ENCODE measurements at regions not wholly inside any gene's neighbourhood (a gene's known extent, or its start where the extent isn't known, plus 50 kb on each side); places are given as distances from the start of the nearest gene placed in this dataset.
"Not testable (repeated sequence)": the region's sequence is repeated elsewhere in the genome, so short reads cannot be mapped to it uniquely, and the experiment has no call there.

GRCh38 chr18:34280000-34280399, 55.3 kb upstream of the NOL4 start:
- no peak for DNase-seq (ENCODE audit: extremely low read depth in 1 of 2, low read depth in 1 of 2)

DNA sequence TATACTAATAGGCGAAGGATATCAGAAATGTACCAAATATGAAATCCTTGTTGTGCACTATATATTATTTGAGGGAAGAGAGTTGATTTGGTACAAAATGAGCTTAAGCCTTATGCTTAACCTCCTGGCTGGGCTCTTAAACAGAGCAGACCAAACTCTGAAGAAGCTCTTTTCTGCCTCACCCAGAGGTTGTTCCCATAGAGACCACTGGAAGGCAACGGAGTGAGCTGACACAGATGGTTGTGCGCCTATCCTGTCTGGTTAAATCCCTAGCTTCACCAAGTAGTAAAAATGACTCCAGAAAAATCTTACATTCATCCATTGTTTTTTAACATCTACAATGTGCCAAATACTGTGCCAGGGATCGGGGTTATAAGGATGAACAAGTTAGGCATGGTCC, 55.9 kb upstream of the NOL4 start:
- DNase-seq (ENCODE audit: extremely low read depth in 1 of 2, low read depth in 1 of 2), result no peak

DNA sequence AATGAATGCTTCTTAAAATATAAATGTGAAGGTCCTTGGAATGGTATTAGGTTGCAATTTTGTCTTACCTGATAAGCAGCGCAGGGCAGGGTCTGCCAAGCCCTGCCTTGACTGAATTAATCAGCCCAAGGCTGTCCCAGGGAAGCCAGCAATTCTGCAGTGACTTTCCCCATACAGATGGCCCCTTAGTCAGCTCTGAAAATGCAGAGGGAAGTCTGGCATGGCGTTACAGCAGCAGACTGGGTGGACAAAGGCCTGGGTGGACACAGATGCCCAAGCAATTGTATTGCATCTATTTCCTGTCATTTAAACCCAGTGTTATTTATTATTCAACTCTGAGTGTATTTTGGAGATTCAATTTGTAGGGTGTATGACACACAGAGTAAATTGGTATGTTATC, 56.6 kb upstream of the NOL4 start:
- DNase-seq (ENCODE audit: extremely low read depth in 1 of 2, low read depth in 1 of 2), result no peak

GRCh38 chr18:34281722-34282121, 57.0 kb upstream of the NOL4 start:
- DNase-seq (ENCODE audit: extremely low read depth in 1 of 2, low read depth in 1 of 2), result no peak

GRCh38 chr18:34283506-34283905, 58.8 kb upstream of the NOL4 start:
- no peak for DNase-seq (ENCODE audit: extremely low read depth in 1 of 2, low read depth in 1 of 2)

GRCh38 chr18:34287825-34288224, 63.1 kb upstream of the NOL4 start:
- DNase-seq (ENCODE audit: extremely low read depth in 1 of 2, low read depth in 1 of 2), result no peak

DNA sequence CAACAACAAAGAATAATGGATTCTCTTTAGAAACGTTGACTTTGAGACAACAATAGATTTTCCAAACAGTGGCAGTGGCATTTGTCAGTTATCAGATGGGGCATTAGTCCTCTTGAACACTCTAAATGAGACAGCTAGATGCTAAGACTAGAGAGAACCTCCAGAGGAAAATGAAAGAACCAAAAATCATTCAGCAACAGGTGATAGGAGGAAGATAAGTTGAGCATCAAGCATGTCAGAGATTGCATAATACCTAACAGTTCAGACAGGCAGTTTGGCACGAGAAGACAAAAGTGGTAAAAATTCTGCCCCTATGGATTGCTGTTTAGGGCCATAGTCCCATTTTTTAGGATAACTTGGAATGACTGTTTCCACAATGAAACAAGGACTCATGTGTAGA, 67.9 kb upstream of the NOL4 start:
- no peak for DNase-seq (ENCODE audit: extremely low read depth in 1 of 2, low read depth in 1 of 2)

DNA sequence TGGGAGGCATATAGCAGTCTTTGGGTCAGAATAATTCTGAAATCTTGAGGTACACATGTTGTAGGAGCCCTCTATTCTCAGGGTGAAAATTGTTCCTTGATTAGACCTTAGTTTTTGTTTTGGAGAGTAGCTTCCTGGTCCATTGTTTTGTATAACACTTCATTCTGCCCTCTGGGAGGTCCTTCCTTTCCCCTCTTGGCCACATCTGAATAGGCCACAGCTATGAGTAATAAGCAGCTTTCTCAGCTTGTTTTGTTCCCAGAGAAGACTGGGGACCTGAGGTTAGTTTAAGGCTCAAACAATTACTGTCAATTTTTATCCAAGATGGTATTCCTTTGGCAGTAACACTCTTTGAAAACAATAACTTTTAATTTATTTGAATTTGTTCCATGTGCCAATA, 72.6 kb upstream of the NOL4 start:
- DNase-seq (ENCODE audit: extremely low read depth in 1 of 2, low read depth in 1 of 2), result no peak

DNA sequence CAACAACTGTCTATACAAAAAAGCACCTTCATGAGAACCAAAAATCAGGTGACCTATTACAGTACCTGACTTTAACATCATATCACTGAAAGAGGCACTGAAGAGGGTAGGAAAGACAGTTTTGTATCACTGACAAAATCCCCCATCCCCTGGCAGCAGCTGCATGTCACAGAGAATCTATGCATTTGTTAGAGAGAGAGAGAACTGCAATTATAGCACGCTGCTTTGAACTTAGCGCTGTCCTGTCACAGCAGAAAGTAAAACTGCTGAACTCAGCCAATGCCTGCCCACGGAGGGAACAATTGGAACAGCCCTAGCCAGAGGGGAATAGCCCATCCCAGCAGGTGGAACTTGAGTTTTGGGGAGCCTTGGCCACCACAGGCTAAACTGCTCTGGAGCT, 75.1 kb upstream of the NOL4 start:
- DNase-seq (ENCODE audit: extremely low read depth in 1 of 2, low read depth in 1 of 2), result no peak

DNA sequence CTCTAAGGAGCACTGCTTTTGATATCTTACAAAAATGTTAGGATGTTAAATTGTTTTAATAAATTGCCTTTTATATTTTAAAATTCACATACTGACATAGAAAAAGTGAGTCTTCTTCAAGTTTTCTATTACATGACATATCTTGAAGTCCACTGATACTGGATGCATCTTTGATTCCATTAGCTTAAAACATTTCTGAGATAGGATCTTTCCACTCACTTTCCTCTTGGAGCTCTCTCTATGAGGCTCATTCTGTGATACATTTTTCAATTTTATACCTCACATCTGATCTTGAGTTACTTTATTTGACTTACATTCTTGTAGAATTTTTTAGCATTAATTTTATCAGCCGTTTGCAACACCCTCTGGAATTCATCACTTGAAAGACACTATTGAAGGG, 86.8 kb upstream of the NOL4 start:
- DNase-seq (ENCODE audit: extremely low read depth in 1 of 2, low read depth in 1 of 2), result no peak

DNA sequence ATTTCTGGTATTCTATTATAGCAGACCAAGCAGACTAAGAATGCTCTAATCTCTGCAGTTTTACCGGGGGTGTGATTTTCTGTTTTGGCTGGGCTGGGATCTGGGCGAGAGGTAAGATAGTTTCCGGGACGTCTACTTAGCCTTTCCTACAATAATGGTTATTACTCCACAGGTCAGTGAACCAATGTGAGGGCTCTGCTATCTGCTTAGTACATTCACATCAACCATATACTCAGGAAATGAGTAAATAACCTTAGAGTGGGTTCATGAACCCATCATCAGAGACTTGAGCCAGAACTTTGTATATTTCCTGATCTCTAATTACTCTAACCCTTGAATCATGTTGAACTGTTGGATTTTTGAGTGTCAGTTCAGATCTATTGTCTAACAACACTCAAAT, 90.1 kb upstream of the NOL4 start:
- no peak for DNase-seq (ENCODE audit: extremely low read depth in 1 of 2, low read depth in 1 of 2)

GRCh38 chr18:34315591-34316352, 91.1 kb upstream of the NOL4 start:
- DNase-seq (ENCODE audit: extremely low read depth in 1 of 2, low read depth in 1 of 2), result no peak

- DNase-seq (ENCODE audit: extremely low read depth in 1 of 2, low read depth in 1 of 2), result no peak
These were observed 95.6 kb upstream of the NOL4 start for GRCh38 chr18:34320267-34320666.

GRCh38 chr18:34321066-34321465, 96.4 kb upstream of the NOL4 start:
- DNase-seq (ENCODE audit: extremely low read depth in 1 of 2, low read depth in 1 of 2), result no peak

DNA sequence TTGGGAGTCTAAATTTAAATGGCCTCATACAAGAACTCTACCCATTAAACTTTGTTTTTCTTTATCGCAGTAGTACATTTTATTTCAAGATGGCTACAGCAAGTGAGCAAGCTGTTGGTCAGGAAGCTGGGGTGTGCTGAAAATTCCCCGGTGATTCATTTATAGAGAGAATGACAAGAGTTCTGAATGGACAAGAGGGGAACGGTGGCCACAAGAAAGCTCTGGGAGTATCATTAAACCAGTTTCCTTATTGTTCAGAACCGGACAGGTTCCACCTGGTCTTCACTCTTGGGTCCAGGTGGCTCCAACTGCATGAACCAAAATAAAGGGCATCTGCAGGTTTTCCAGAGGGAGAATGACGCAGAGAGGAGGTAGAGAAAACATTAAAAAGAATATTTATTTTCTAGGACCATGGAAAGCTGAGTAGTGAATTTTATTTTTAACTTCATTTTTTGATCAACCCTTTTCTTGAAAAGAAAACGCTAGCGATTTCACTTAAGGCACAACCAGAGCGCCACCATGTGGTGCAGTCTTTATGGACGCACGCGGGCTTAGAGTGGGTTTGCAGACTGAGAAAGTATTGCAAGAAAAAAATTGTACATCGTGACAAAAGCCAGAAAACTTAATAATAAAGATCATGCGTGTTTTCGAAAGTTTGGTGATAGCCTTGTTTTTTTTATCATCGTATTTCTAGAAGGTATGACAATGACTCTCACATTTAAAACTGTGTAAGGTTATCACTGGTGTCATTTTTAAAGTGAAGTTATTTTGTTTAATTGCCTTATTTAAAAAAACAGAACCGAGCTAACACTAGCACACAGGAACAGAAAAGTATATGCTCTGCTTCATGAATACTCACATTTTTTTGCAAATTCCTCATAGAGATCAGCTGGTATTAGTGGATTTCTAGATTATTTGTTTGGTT, 97.9 kb upstream of the NOL4 start:
- DNase-seq (ENCODE audit: extremely low read depth in 1 of 2, low read depth in 1 of 2), result no peak

DNA sequence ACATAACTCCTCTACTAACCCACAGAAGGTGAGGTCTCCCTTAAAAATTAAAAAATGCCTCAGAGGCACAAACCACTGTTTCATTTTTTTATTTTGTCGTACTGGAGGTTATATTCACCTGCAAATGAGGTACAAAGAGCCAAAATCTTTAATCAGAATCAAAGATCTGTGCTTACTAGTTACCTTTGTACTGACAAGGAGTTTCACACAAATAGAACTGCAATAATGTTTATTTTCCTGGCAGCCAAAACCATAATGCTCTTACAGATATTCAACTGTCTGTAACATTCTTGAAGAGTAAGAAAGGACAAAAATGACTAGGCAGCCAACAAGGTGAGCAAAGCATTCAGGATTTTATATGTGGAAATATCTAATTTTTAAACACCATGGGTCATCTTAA, 105.1 kb upstream of the NOL4 start:
- no peak for DNase-seq (ENCODE audit: extremely low read depth in 1 of 2, low read depth in 1 of 2)

GRCh38 chr18:34330308-34330707, 105.6 kb upstream of the NOL4 start:
- no peak for DNase-seq (ENCODE audit: extremely low read depth in 1 of 2, low read depth in 1 of 2)

DNA sequence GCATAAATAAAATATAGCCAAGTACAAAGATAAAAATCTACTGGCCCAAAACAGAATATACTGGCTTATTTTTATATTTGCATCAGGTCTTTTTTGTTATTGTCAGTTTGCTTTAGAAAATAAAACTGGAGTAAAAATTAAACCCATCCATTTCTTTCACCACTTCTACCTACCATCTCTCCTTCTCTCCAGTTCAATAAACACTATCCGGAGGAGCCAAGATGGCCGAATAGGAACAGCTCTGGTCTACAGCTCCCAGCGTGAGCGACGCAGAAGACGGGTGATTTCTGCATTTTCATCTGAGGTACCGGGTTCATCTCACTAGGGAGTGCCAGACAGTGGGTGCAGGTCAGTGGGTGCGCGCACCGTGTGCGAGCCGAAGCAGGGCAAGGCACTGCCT, 106.2 kb upstream of the NOL4 start:
- not testable (repeated sequence) for DNase-seq (ENCODE audit: extremely low read depth in 1 of 2, low read depth in 1 of 2)

DNA sequence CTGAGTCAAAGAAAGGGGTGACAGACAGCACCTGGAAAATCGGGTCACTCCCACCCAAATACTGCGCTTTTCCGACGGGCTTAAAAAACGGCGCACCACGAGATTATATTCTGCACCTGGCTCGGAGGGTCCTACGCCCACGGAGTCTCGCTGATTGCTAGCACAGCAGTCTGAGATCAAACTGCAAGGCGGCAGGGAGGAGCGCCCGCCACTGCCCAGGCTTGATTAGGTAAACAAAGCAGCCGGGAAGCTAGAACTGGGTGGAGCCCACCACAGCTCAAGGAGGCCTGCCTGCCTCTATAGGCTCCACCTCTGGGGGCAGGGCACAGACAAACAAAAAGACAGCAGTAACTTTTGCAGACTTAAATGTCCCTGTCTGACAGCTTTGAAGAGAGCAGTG, 106.6 kb upstream of the NOL4 start:
- not testable (repeated sequence) for DNase-seq (ENCODE audit: extremely low read depth in 1 of 2, low read depth in 1 of 2)

- no peak for DNase-seq (ENCODE audit: extremely low read depth in 1 of 2, low read depth in 1 of 2)
These were observed 114.4 kb upstream of the NOL4 start for GRCh38 chr18:34339155-34339554.

- DNase-seq (ENCODE audit: extremely low read depth in 1 of 2, low read depth in 1 of 2), result no peak
These were observed 118.2 kb upstream of the NOL4 start for GRCh38 chr18:34342960-34343359.

- DNase-seq (ENCODE audit: extremely low read depth in 1 of 2, low read depth in 1 of 2), result no peak
These were observed 121.0 kb upstream of the NOL4 start for GRCh38 chr18:34345738-34346137.

Measured in stimulated activated CD8-positive, alpha-beta memory T cell treated with anti-CD3 and anti-CD28 coated beads, Interleukin-7, amount 100 ng/mL, for 48 hours (primary cell).